ENCODE measurements at regions not wholly inside any gene's neighbourhood (a gene's known extent, or its start where the extent isn't known, plus 50 kb on each side); places are given as distances from the start of the nearest gene placed in this dataset.

DNA sequence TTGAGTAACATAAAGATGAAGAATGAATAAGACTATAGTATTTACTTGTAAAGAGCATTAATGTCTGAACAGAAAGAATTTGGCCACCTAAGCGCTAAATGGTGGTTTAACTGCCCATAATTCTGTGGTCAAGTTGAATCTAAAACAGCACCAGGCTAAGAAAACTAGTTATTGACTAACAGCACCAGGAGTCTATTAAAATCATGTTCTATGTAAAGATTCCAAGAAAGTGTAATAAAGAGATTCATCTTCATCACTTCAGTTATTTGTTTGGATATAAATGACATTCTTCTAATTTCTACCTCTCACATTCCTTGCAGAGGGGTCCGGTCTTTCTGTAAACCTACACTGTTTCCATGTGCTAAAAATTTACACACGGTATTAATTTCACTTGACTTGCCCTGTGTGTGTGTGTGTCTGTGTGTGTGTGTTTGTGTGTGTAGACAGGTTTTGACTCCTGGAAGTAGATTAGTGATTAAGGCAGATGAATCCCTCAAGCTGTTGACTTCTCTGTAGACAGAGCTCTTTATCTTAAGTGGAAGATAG lies 84.4 kb downstream of the KLF6 start:
- intact Hi-C loops (cut with micrococcal nuclease) (no loop called here), dilution Hi-C loops (cut with MboI; ENCODE audit: extremely low pct_ligation_motif_present, low sequenced_read_pairs) (no loop called here)
- no peaks in the 10 kb centered on the region for H3K9me1 ChIP-seq (replicated peaks; ENCODE audit: control insufficient read depth, extremely low read depth, insufficient read depth, low read length)
- DNase-seq (ENCODE audit: low read depth, low spot score): no peak
- peaks cover 4 to 9% of the 10 kb centered on the region in 2 experiments for H3K27me3 ChIP-seq (ENCODE audit: control insufficient read depth in 2 of 2, insufficient read depth in 2 of 2, low read length in 2 of 2)
- H3K4me3 ChIP-seq (replicated peaks in 1 of 3; ENCODE audit: insufficient read depth in 1 of 3, low read depth in 1 of 3, low read length in 3 of 3): no peak overlapping the region
- no peaks in the 10 kb centered on the region for H3K4me1 ChIP-seq (ENCODE audit: control insufficient read depth, extremely low read depth, insufficient read depth, low read length)
- ChIA-PET POLR2A (no interaction called here), CTCF (no interaction called here)
- TF ChIP-seq MYC (IDR thresholded peaks at IDR 0.05; ENCODE audit: low read depth, low read length): no peak
- BruUV-seq (replicated peaks): no TSS peak
- H3K79me2 ChIP-seq (ENCODE audit: control insufficient read depth, insufficient read depth, low read length): no peaks in the 10 kb centered on the region
- no peak for FAIRE-seq
- H3K9me3 ChIP-seq (replicated peaks; ENCODE audit: control insufficient read depth, insufficient read depth, low read length): no peaks in the 10 kb centered on the region
- H4K20me1 ChIP-seq (replicated peaks; ENCODE audit: control insufficient read depth, extremely low read depth, insufficient read depth, low read length): no peaks in the 10 kb centered on the region
- no peak overlapping the region for H3K9ac ChIP-seq (replicated peaks; ENCODE audit: extremely low read depth, insufficient read depth, low read length)
- H3K4me2 ChIP-seq (ENCODE audit: insufficient read depth, low read length): no peak overlapping the region
- no peak overlapping the region for H3K27ac ChIP-seq (ENCODE audit: insufficient read depth, low read depth, low read length)
- no peak overlapping the region for H2AFZ ChIP-seq (ENCODE audit: low read depth, low read length)
- no peaks in the 10 kb centered on the region for H3K36me3 ChIP-seq (ENCODE audit: control insufficient read depth in 2 of 2, extremely low read depth in 1 of 2, insufficient read depth in 2 of 2, low read length in 2 of 2)

DNA sequence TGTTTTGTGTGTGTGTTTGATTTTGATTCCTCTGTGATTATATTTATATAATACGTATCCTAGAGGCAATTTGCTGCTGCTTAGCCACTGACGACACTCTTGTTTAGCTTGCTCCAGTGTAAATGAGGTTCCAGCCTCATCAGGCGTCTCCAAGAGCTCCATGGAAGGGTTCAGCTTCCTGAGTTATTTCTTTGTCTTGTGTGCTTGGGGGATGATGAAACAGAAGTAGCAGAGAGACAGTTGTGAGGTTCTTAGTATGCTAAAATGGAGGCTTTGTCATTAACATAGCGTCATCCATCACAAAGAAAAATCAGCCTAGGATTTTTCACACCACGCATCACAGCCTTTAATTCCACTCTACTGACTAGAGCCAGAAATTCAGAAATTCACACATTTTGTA lies 85.1 kb downstream of the KLF6 start:
- H3K79me2 ChIP-seq (ENCODE audit: control insufficient read depth, insufficient read depth, low read length): no peaks in the 10 kb centered on the region

More for the DNA sequence above, 85.1 kb downstream of the KLF6 start:
- Histone ChIP-seq H2AFZ (ENCODE audit: low read depth, low read length) (no peak overlapping the region), H3K4me2 (ENCODE audit: insufficient read depth, low read length) (no peak overlapping the region), H3K4me3 (replicated peaks in 1 of 3; ENCODE audit: insufficient read depth in 1 of 3, low read depth in 1 of 3, low read length in 3 of 3) (no peak overlapping the region), H3K9me1 (replicated peaks; ENCODE audit: control insufficient read depth, extremely low read depth, insufficient read depth, low read length) (no peaks in the 10 kb centered on the region), H3K4me1 (ENCODE audit: control insufficient read depth, extremely low read depth, insufficient read depth, low read length) (no peaks in the 10 kb centered on the region), H3K27me3 (ENCODE audit: control insufficient read depth in 2 of 2, insufficient read depth in 2 of 2, low read length in 2 of 2) (peaks cover 5 to 9% of the 10 kb centered on the region in 2 experiments), H3K9me3 (replicated peaks; ENCODE audit: control insufficient read depth, insufficient read depth, low read length) (no peaks in the 10 kb centered on the region), H4K20me1 (replicated peaks; ENCODE audit: control insufficient read depth, extremely low read depth, insufficient read depth, low read length) (no peaks in the 10 kb centered on the region), H3K27ac (ENCODE audit: insufficient read depth, low read depth, low read length) (no peak overlapping the region), H3K36me3 (ENCODE audit: control insufficient read depth in 2 of 2, extremely low read depth in 1 of 2, insufficient read depth in 2 of 2, low read length in 2 of 2) (no peaks in the 10 kb centered on the region), H3K9ac (replicated peaks; ENCODE audit: extremely low read depth, insufficient read depth, low read length) (no peak overlapping the region)
- TF ChIP-seq POLR2A (IDR thresholded peaks at IDR 0.05; ENCODE audit: low read depth, low read length) (no peak), EZH2 (IDR thresholded peaks at IDR 0.05; ENCODE audit: borderline replicate concordance, low read depth, low read length, severe bottlenecking) (no peak), JUN (IDR thresholded peaks at IDR 0.05; ENCODE audit: borderline replicate concordance, insufficient read depth, insufficient read length, low read depth) (no peak), POLR2AphosphoS5 (IDR thresholded peaks at IDR 0.05; ENCODE audit: insufficient read depth, low read depth, low read length) (no peak), MYC (IDR thresholded peaks at IDR 0.05; ENCODE audit: low read depth, low read length) (no peak), FOS (IDR thresholded peaks at IDR 0.05; ENCODE audit: borderline replicate concordance, insufficient read depth, low read length) (no peak), GATA2 (IDR thresholded peaks at IDR 0.05; ENCODE audit: insufficient read depth, insufficient read length, low read depth, low read length) (no peak)
- TF ChIP-seq, protein P1, sequence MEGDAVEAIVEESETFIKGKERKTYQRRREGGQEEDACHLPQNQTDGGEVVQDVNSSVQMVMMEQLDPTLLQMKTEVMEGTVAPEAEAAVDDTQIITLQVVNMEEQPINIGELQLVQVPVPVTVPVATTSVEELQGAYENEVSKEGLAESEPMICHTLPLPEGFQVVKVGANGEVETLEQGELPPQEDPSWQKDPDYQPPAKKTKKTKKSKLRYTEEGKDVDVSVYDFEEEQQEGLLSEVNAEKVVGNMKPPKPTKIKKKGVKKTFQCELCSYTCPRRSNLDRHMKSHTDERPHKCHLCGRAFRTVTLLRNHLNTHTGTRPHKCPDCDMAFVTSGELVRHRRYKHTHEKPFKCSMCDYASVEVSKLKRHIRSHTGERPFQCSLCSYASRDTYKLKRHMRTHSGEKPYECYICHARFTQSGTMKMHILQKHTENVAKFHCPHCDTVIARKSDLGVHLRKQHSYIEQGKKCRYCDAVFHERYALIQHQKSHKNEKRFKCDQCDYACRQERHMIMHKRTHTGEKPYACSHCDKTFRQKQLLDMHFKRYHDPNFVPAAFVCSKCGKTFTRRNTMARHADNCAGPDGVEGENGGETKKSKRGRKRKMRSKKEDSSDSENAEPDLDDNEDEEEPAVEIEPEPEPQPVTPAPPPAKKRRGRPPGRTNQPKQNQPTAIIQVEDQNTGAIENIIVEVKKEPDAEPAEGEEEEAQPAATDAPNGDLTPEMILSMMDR (IDR thresholded peaks at IDR 0.05; ENCODE audit: extremely low read depth in 1 of 2, insufficient read depth in 1 of 2, low read depth in 1 of 2, low read length in 2 of 2): no peak
- TF ChIP-seq, protein P2, sequence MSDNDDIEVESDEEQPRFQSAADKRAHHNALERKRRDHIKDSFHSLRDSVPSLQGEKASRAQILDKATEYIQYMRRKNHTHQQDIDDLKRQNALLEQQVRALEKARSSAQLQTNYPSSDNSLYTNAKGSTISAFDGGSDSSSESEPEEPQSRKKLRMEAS (IDR thresholded peaks at IDR 0.05; ENCODE audit: insufficient read depth, insufficient read length): no peak
- CTCF ChIA-PET: no interaction called here
- FAIRE-seq (no peak), DNase-seq (ENCODE audit: low read depth, low spot score) (no peak)
- dilution Hi-C loops (cut with MboI; ENCODE audit: extremely low pct_ligation_motif_present, low sequenced_read_pairs) (no loop called here), intact Hi-C loops (cut with micrococcal nuclease) (no loop called here)
- no TSS peak for BruUV-seq (replicated peaks)
- POLR2A ChIA-PET: no interaction called here
